HEK293 (cell line): ENCODE measurements at regions not wholly inside any gene's neighbourhood (a gene's known extent, or its start where the extent isn't known, plus 50 kb on each side); places are given as distances from the start of the nearest gene placed in this dataset.
A peak's percentile ranks its signal among the peaks of the same experiment; 100 is the strongest.

Experiments
- GFI1B ChIP-seq: fragments of 450-650 bp; formaldehyde crosslinking; IDR thresholded peaks from 2 replicates; pipeline ENCODE4 v1.5.1; 2016; ENCODE audit warnings: missing biosample characterization, missing genetic modification characterization
- GLI4 ChIP-seq: fragments of 450-650 bp; formaldehyde crosslinking; IDR thresholded peaks from 2 replicates; pipeline ENCODE4 v1.5.1; 2016; ENCODE audit warnings: missing biosample characterization, missing genetic modification characterization
- GLIS2 ChIP-seq: fragments of 450-650 bp; formaldehyde crosslinking; IDR thresholded peaks from 2 replicates; pipeline ENCODE4 v1.5.1; 2016; ENCODE audit warnings: missing biosample characterization, missing genetic modification characterization
- INSM2 ChIP-seq: fragments of 450-650 bp; formaldehyde crosslinking; IDR thresholded peaks from 2 replicates; pipeline ENCODE4 v1.5.1; 2016; ENCODE audit warnings: missing biosample characterization, missing genetic modification characterization
- KLF17 ChIP-seq: fragments of 450-650 bp; formaldehyde crosslinking; IDR thresholded peaks from 2 replicates; pipeline ENCODE4 v1.5.1; 2016; ENCODE audit warnings: missing biosample characterization, missing genetic modification characterization
- KLF9 ChIP-seq: fragments of 450-650 bp; formaldehyde crosslinking; IDR thresholded peaks from 2 replicates; pipeline ENCODE4 v1.5.1; 2016; ENCODE audit warnings: missing biosample characterization, missing genetic modification characterization, low read depth
- PATZ1 ChIP-seq: fragments of 450-650 bp; formaldehyde crosslinking; IDR thresholded peaks from 2 replicates; pipeline ENCODE4 v1.5.1; 2016; ENCODE audit warnings: missing biosample characterization, missing genetic modification characterization
- PRDM10 ChIP-seq: fragments of 450-650 bp; formaldehyde crosslinking; IDR thresholded peaks from 2 replicates; pipeline ENCODE4 v1.5.1; 2016; ENCODE audit warnings: missing biosample characterization, missing genetic modification characterization
- SALL2 ChIP-seq: fragments of 450-650 bp; formaldehyde crosslinking; IDR thresholded peaks from 2 replicates; pipeline ENCODE4 v1.5.0; 2017; ENCODE audit warnings: missing biosample characterization, mild to moderate bottlenecking, missing genetic modification characterization, borderline replicate concordance
- ZIC2 ChIP-seq: fragments of 450-650 bp; formaldehyde crosslinking; IDR thresholded peaks from 2 replicates; pipeline ENCODE4 v1.5.1; 2016; ENCODE audit warnings: missing biosample characterization, missing genetic modification characterization
- ZNF133 ChIP-seq: fragments of 450-650 bp; formaldehyde crosslinking; IDR thresholded peaks from 2 replicates; pipeline ENCODE4 v1.5.1; 2016; ENCODE audit warnings: missing biosample characterization, missing genetic modification characterization
- ZNF157 ChIP-seq: fragments of 450-650 bp; formaldehyde crosslinking; IDR thresholded peaks from 2 replicates; pipeline ENCODE4 v1.5.1; 2016; ENCODE audit warnings: missing biosample characterization, missing genetic modification characterization
- ZNF2 ChIP-seq: fragments of 450-650 bp; formaldehyde crosslinking; IDR thresholded peaks from 2 replicates; pipeline ENCODE4 v1.5.1; 2016; ENCODE audit warnings: missing biosample characterization, missing genetic modification characterization
- ZNF239 ChIP-seq: fragments of 450-650 bp; formaldehyde crosslinking; IDR thresholded peaks from 2 replicates; pipeline ENCODE4 v1.5.1; 2016; ENCODE audit warnings: missing biosample characterization, missing genetic modification characterization
- ZNF335 ChIP-seq: fragments of 450-650 bp; formaldehyde crosslinking; conservative IDR thresholded peaks from 2 replicates; pipeline ENCODE4 v1.5.1; 2016; ENCODE audit warnings: missing biosample characterization, missing genetic modification characterization
- ZNF341 ChIP-seq: fragments of 450-650 bp; formaldehyde crosslinking; IDR thresholded peaks from 2 replicates; pipeline ENCODE4; 2016; ENCODE audit warnings: low read depth, missing biosample characterization, missing genetic modification characterization
- ZNF391 ChIP-seq: fragments of 450-650 bp; formaldehyde crosslinking; IDR thresholded peaks from 2 replicates; pipeline ENCODE4 v1.5.1; 2016; ENCODE audit warnings: low read depth, missing biosample characterization, missing genetic modification characterization, borderline replicate concordance
- ZNF416 ChIP-seq: fragments of 450-650 bp; formaldehyde crosslinking; IDR thresholded peaks from 2 replicates; pipeline ENCODE4 v1.5.1; 2016; ENCODE audit warnings: missing biosample characterization, missing genetic modification characterization
- ZNF426 ChIP-seq: fragments of 450-650 bp; formaldehyde crosslinking; IDR thresholded peaks from 2 replicates; pipeline ENCODE4 v1.5.1; 2017; ENCODE audit warnings: missing biosample characterization, missing genetic modification characterization, mild to moderate bottlenecking, inconsistent platforms, moderate library complexity
- ZNF501 ChIP-seq: fragments of 450-650 bp; formaldehyde crosslinking; IDR thresholded peaks from 2 replicates; pipeline ENCODE4 v1.5.1; 2016; ENCODE audit warnings: missing biosample characterization, missing genetic modification characterization
- ZNF560 ChIP-seq: fragments of 450-650 bp; formaldehyde crosslinking; IDR thresholded peaks from 2 replicates; pipeline ENCODE4 v1.5.1; 2017; ENCODE audit warnings: missing biosample characterization, missing genetic modification characterization, borderline replicate concordance
- ZNF629 ChIP-seq: fragments of 450-650 bp; formaldehyde crosslinking; IDR thresholded peaks from 2 replicates; pipeline ENCODE4 v1.5.1; 2017; ENCODE audit warnings: missing biosample characterization, missing genetic modification characterization
- ZNF645 ChIP-seq: fragments of 450-650 bp; formaldehyde crosslinking; IDR thresholded peaks from 2 replicates; pipeline ENCODE4; 2016; ENCODE audit warnings: missing biosample characterization, missing genetic modification characterization
- ZNF660 ChIP-seq: fragments of 450-650 bp; IDR thresholded peaks from 2 replicates; pipeline ENCODE4 v1.5.1; 2018; ENCODE audit warnings: missing biosample characterization, mild to moderate bottlenecking, missing genetic modification characterization
- ZNF692 ChIP-seq: fragments of 450-650 bp; formaldehyde crosslinking; IDR thresholded peaks from 2 replicates; pipeline ENCODE4 v1.5.1; 2016; ENCODE audit warnings: missing biosample characterization, missing genetic modification characterization
- ZNF76 ChIP-seq: fragments of 450-650 bp; formaldehyde crosslinking; IDR thresholded peaks from 2 replicates; pipeline ENCODE4; 2016; ENCODE audit warnings: low read depth, missing biosample characterization, missing genetic modification characterization, borderline replicate concordance
- ZNF776 ChIP-seq: fragments of 450-650 bp; formaldehyde crosslinking; IDR thresholded peaks from 2 replicates; pipeline ENCODE4 v1.5.0; 2017; ENCODE audit warnings: missing biosample characterization, missing genetic modification characterization, borderline replicate concordance
- ZNF777 ChIP-seq: fragments of 450-650 bp; formaldehyde crosslinking; IDR thresholded peaks from 2 replicates; pipeline ENCODE4 v1.5.1; 2017; ENCODE audit warnings: missing biosample characterization, missing genetic modification characterization, borderline replicate concordance

GRCh38 chr10:21172930-21173801 is 276.1 kb upstream of the NEBL start (continued):
- no peak for TF ChIP-seq INSM2
- TF ChIP-seq PATZ1 (tag by site-specific recombination): peak; percentile 73
- no peak for TF ChIP-seq ZNF660 (tag by site-specific recombination)
- TF ChIP-seq ZNF391: peak; percentile 63; the same call in 1 of the 2 replicates
- no peak for TF ChIP-seq ZNF645 (tag by site-specific recombination)
- TF ChIP-seq ZNF157: no peak
- TF ChIP-seq KLF17 (tag by site-specific recombination): peak; percentile 52; the same call in 1 of the 2 replicates
- peak; percentile 37; the same call in 1 of the 2 replicates for TF ChIP-seq KLF9 (tag by site-specific recombination)
- no peak for TF ChIP-seq ZNF776 (tag by site-specific recombination)
- TF ChIP-seq ZNF629 (tag by site-specific recombination): no peak
- TF ChIP-seq ZNF239 (tag by site-specific recombination): peak; percentile 33; the same call in 1 of the 2 replicates
- TF ChIP-seq ZNF777: no peak
- TF ChIP-seq GFI1B: no peak
- TF ChIP-seq ZNF133 (tag by site-specific recombination): no peak
- no peak for TF ChIP-seq ZNF426 (tag by site-specific recombination)
- peak; percentile 46; the same call in 1 of the 2 replicates for TF ChIP-seq ZNF2 (tag by site-specific recombination)
- TF ChIP-seq ZNF76 (tag by site-specific recombination): peak; percentile 14; the same call in 1 of the 2 replicates
- peak; percentile 83 for TF ChIP-seq ZNF335 (tag by site-specific recombination)
- TF ChIP-seq ZNF560 (tag by site-specific recombination): no peak
- TF ChIP-seq ZIC2: peak; percentile 85
- 0 out of 2 replicates have a peak, but pooled peaks have one; percentile 15 for TF ChIP-seq ZNF692 (tag by site-specific recombination)
- TF ChIP-seq PRDM10 (tag by site-specific recombination): no peak
- no peak for TF ChIP-seq ZNF416 (tag by site-specific recombination)
- peak; percentile 86 for TF ChIP-seq GLIS2 (tag by site-specific recombination)
- peak; percentile 71; the same call in 1 of the 2 replicates for TF ChIP-seq ZNF501
- no peak for TF ChIP-seq SALL2 (tag by site-specific recombination)
- peak; percentile 88 for TF ChIP-seq ZNF341
- 0 out of 2 replicates have a peak, but pooled peaks have one; percentile 17 for TF ChIP-seq GLI4 (tag by site-specific recombination)
